ENCODE measurements at regions not wholly inside any gene's neighbourhood (a gene's known extent, or its start where the extent isn't known, plus 50 kb on each side); places are given as distances from the start of the nearest gene placed in this dataset.

DNA sequence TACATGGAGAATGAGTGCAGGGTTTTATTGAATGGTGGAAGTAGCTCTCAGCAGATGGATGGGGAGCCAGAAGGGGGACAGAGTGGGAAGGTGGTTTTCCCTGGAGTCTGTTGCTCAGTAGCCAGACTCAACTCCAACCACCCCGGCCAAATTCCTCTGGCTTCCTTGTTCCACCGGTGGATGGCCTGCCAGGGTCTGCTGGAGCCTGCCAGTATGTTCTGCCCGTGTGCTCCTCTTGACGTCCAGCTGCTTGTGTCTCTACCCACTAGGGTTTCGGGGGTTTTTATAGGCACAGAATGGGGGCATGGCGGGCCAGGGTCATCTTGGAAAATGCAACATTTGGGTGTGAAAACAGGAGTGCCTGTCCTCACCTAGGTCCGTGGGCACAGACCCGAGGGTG lies 51.4 kb upstream of the KLF9 start:
- no peaks in the 10 kb centered on the region for H3K36me3 ChIP-seq (ENCODE audit: control insufficient read depth in 2 of 2, insufficient read depth in 1 of 2, low read length in 2 of 2)
- TF ChIP-seq BCL11B (tag by site-specific recombination; IDR thresholded peaks at IDR 0.05; ENCODE audit: low read depth): no peak
- H3K4me3 ChIP-seq (ENCODE audit: low read depth, low read length): no peak overlapping the region
- CTCF ChIA-PET: interaction anchor here (0.6 kb wide), 2 partner anchors 345 to 1281 kb away, joined by 3 to 4 read pairs; no protein-coding TSS in a partner anchor
- H3K4me1 ChIP-seq (ENCODE audit: control insufficient read depth, insufficient read depth, low read length): no peaks in the 10 kb centered on the region
- H3K27ac ChIP-seq (ENCODE audit: extremely low read depth, low read depth, low read length): no peak overlapping the region
- no peaks in the 10 kb centered on the region for H3K9me3 ChIP-seq (ENCODE audit: control insufficient read depth, insufficient read depth, low read depth, low read length)
- POLR2A ChIA-PET: no interaction called here

DNA sequence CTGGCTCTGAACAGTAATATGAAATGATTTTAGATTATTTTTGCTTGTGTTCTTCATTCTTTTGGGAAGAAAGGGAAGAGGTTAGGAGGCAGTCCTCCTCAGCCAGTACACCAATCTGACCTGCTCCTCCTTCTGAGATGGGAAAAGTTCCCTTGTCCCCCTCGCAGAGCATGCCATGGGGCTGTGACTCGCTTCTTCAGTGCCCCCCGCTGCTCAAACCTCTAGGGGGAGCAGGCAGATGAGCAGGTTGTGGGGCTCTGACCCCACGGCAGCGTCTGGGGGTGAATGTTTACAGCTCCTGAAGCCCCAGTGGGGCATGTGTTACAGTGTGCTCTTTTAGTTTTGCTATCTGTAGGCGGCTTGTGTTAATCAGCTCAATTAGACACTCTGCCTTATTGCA lies 50.9 kb upstream of the KLF9 start:
- no peaks in the 10 kb centered on the region for H3K4me1 ChIP-seq (ENCODE audit: control insufficient read depth, insufficient read depth, low read length)
- ChIA-PET CTCF (no interaction called here), POLR2A (no interaction called here)
- no peaks in the 10 kb centered on the region for H3K36me3 ChIP-seq (ENCODE audit: control insufficient read depth in 2 of 2, insufficient read depth in 1 of 2, low read length in 2 of 2)
- TF ChIP-seq ZNF791 (tag by site-specific recombination; IDR thresholded peaks at IDR 0.05) (no peak), ZNF350 (tag by site-specific recombination; IDR thresholded peaks at IDR 0.05) (no peak), ZNF610 (tag by site-specific recombination; IDR thresholded peaks at IDR 0.05; ENCODE audit: borderline replicate concordance) (no peak), ZNF23 (tag by site-specific recombination; IDR thresholded peaks at IDR 0.05; ENCODE audit: borderline replicate concordance) (no peak), ZNF837 (tag by site-specific recombination; IDR thresholded peaks at IDR 0.05) (no peak), ZNF544 (tag by site-specific recombination; IDR thresholded peaks at IDR 0.05) (no peak), ZNF76 (tag by site-specific recombination; IDR thresholded peaks at IDR 0.05; ENCODE audit: borderline replicate concordance, low read depth) (no peak), OVOL3 (tag by site-specific recombination; IDR thresholded peaks at IDR 0.05) (no peak), ZNF677 (tag by site-specific recombination; IDR thresholded peaks at IDR 0.05) (no peak), GLIS1 (tag by site-specific recombination; IDR thresholded peaks at IDR 0.05) (no peak), BCL11A (tag by site-specific recombination; IDR thresholded peaks at IDR 0.05; ENCODE audit: low read depth) (no peak), ZNF48 (tag by site-specific recombination; IDR thresholded peaks at IDR 0.05) (no peak), ZFHX2 (tag by site-specific recombination; conservative IDR thresholded peaks at IDR 0.05) (no peak), WT1 (tag by site-specific recombination; IDR thresholded peaks at IDR 0.05) (no peak), SETDB1 (IDR thresholded peaks at IDR 0.05; ENCODE audit: insufficient read length, low read length) (no peak)
- TF ChIP-seq, protein P1, sequence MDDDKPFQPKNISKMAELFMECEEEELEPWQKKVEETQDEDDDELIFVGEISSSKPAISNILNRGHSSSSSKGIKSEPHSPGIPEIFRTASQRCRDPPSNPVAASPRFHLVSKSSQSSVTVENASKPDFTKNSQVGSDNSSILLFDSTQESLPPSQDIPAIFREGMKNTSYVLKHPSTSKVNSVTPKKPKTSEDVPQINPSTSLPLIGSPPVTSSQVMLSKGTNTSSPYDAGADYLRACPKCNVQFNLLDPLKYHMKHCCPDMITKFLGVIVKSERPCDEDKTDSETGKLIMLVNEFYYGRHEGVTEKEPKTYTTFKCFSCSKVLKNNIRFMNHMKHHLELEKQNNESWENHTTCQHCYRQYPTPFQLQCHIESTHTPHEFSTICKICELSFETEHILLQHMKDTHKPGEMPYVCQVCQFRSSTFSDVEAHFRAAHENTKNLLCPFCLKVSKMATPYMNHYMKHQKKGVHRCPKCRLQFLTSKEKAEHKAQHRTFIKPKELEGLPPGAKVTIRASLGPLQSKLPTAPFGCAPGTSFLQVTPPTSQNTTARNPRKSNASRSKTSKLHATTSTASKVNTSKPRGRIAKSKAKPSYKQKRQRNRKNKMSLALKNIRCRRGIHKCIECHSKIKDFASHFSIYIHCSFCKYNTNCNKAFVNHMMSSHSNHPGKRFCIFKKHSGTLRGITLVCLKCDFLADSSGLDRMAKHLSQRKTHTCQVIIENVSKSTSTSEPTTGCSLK (tag by site-specific recombination; IDR thresholded peaks at IDR 0.05): no peak
- TF ChIP-seq, protein P2, sequence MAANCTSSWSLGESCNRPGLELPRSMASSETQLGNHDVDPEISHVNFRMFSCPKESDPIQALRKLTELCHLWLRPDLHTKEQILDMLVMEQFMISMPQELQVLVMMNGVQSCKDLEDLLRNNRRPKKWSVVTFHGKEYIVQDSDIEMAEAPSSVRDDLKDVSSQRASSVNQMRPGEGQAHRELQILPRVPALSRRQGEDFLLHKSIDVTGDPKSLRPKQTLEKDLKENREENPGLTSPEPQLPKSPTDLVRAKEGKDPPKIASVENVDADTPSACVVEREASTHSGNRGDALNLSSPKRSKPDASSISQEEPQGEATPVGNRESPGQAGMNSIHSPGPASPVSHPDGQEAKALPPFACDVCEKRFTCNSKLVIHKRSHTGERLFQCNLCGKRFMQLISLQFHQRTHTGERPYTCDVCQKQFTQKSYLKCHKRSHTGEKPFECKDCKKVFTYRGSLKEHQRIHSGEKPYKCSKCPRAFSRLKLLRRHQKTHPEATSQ (tag by site-specific recombination; IDR thresholded peaks at IDR 0.05): no peak
- TF ChIP-seq, protein P3, sequence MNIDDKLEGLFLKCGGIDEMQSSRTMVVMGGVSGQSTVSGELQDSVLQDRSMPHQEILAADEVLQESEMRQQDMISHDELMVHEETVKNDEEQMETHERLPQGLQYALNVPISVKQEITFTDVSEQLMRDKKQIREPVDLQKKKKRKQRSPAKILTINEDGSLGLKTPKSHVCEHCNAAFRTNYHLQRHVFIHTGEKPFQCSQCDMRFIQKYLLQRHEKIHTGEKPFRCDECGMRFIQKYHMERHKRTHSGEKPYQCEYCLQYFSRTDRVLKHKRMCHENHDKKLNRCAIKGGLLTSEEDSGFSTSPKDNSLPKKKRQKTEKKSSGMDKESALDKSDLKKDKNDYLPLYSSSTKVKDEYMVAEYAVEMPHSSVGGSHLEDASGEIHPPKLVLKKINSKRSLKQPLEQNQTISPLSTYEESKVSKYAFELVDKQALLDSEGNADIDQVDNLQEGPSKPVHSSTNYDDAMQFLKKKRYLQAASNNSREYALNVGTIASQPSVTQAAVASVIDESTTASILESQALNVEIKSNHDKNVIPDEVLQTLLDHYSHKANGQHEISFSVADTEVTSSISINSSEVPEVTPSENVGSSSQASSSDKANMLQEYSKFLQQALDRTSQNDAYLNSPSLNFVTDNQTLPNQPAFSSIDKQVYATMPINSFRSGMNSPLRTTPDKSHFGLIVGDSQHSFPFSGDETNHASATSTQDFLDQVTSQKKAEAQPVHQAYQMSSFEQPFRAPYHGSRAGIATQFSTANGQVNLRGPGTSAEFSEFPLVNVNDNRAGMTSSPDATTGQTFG (tag by site-specific recombination; IDR thresholded peaks at IDR 0.05; ENCODE audit: borderline replicate concordance): no peak
- TF ChIP-seq, protein P4, sequence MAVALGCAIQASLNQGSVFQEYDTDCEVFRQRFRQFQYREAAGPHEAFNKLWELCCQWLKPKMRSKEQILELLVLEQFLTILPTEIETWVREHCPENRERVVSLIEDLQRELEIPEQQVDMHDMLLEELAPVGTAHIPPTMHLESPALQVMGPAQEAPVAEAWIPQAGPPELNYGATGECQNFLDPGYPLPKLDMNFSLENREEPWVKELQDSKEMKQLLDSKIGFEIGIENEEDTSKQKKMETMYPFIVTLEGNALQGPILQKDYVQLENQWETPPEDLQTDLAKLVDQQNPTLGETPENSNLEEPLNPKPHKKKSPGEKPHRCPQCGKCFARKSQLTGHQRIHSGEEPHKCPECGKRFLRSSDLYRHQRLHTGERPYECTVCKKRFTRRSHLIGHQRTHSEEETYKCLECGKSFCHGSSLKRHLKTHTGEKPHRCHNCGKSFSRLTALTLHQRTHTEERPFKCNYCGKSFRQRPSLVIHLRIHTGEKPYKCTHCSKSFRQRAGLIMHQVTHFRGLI (tag by site-specific recombination; IDR thresholded peaks at IDR 0.05): no peak
- TF ChIP-seq, protein P5, sequence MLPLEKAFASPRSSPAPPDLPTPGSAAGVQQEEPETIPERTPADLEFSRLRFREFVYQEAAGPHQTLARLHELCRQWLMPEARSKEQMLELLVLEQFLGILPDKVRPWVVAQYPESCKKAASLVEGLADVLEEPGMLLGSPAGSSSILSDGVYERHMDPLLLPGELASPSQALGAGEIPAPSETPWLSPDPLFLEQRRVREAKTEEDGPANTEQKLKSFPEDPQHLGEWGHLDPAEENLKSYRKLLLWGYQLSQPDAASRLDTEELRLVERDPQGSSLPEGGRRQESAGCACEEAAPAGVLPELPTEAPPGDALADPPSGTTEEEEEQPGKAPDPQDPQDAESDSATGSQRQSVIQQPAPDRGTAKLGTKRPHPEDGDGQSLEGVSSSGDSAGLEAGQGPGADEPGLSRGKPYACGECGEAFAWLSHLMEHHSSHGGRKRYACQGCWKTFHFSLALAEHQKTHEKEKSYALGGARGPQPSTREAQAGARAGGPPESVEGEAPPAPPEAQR (tag by site-specific recombination; IDR thresholded peaks at IDR 0.05): no peak
- no peaks in the 10 kb centered on the region for H3K9me3 ChIP-seq (ENCODE audit: control insufficient read depth, insufficient read depth, low read depth, low read length)
- H3K4me3 ChIP-seq (ENCODE audit: low read depth, low read length): no peak overlapping the region
- no peak overlapping the region for H3K27ac ChIP-seq (ENCODE audit: extremely low read depth, low read depth, low read length)

All from HEK293 (cell line).